Stomach (tissue), 4 donors: ENCODE measurements at regions not wholly inside any gene's neighbourhood (a gene's known extent, or its start where the extent isn't known, plus 50 kb on each side); places are given as distances from the start of the nearest gene placed in this dataset.

Source experiments
- POLR2AphosphoS5 ChIP-seq, 3 donors: sonication (generic); formaldehyde crosslinking; IDR thresholded peaks; one replicate each; pipeline ENCODE4 v1.6.1; 2016; ENCODE audit warnings: antibody characterized with exemption in 3 of 3
- TF ChIP-seq, protein P1 (sequence below), 7 experiments: fragments of 450-650 bp in 4 of 7; fragments of 200-600 bp in 3 of 7; sonication (generic) in 3 of 7; IDR thresholded peaks; one replicate each; pipeline ENCODE4 v1.5.1; 2016 to 2019; ENCODE audit warnings: antibody characterized with exemption in 7 of 7, control low read depth in 2 of 7, mild to moderate bottlenecking in 1 of 7

GRCh38 chr2:240237609-240238174, 97.2 kb upstream of the OTOS start:
- TF ChIP-seq, protein P1, sequence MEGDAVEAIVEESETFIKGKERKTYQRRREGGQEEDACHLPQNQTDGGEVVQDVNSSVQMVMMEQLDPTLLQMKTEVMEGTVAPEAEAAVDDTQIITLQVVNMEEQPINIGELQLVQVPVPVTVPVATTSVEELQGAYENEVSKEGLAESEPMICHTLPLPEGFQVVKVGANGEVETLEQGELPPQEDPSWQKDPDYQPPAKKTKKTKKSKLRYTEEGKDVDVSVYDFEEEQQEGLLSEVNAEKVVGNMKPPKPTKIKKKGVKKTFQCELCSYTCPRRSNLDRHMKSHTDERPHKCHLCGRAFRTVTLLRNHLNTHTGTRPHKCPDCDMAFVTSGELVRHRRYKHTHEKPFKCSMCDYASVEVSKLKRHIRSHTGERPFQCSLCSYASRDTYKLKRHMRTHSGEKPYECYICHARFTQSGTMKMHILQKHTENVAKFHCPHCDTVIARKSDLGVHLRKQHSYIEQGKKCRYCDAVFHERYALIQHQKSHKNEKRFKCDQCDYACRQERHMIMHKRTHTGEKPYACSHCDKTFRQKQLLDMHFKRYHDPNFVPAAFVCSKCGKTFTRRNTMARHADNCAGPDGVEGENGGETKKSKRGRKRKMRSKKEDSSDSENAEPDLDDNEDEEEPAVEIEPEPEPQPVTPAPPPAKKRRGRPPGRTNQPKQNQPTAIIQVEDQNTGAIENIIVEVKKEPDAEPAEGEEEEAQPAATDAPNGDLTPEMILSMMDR (IDR thresholded peaks at IDR 0.05): no peak
- TF ChIP-seq POLR2AphosphoS5 (IDR thresholded peaks at IDR 0.05): peak in 2 of 3 donors; percentile 20 to 33
